Neural progenitor cell (in vitro differentiated cells): ENCODE measurements at regions not wholly inside any gene's neighbourhood (a gene's known extent, or its start where the extent isn't known, plus 50 kb on each side); places are given as distances from the start of the nearest gene placed in this dataset.

Experiments
- CTCF ChIP-seq: fragments of 200-600 bp; sonication (generic); IDR thresholded peaks from 2 replicates; pipeline ENCODE4 v1.5.1; 2017; ENCODE audit warnings: antibody characterized with exemption, mild to moderate bottlenecking
- EZH2phosphoT487 ChIP-seq: fragments of 200-600 bp; sonication (generic); IDR thresholded peaks from 2 replicates; pipeline ENCODE4 v1.6.1; 2017; ENCODE audit warnings: antibody characterized with exemption

- TF ChIP-seq CTCF (no peak), EZH2phosphoT487 (no peak)
Observed at GRCh38 chr14:21941885-21942284, 268.3 kb upstream of the OR4E1 start.
